Neuronal stem cell (in vitro differentiated cells): ENCODE measurements at regions not wholly inside any gene's neighbourhood (a gene's known extent, or its start where the extent isn't known, plus 50 kb on each side); places are given as distances from the start of the nearest gene placed in this dataset.
A peak's percentile ranks its signal among the peaks of the same experiment; 100 is the strongest.

Source experiments
- DNase-seq: peaks from one replicate; pipeline ENCODE4 v3.0.0-alpha.2; 2013; ENCODE audit warnings: low spot score
- H2AFZ ChIP-seq: one replicate; pipeline ENCODE4 v1.6.1; 2013; ENCODE audit warnings: mild to moderate bottlenecking, low read length, inconsistent platforms
- H2AK5ac ChIP-seq: 2 replicates; pipeline ENCODE4 v1.6.1; 2013; ENCODE audit warnings: low read depth, mild to moderate bottlenecking, inconsistent platforms, low read length, moderate library complexity, mixed read lengths
- H2BK120ac ChIP-seq: 2 replicates; pipeline ENCODE4 v1.6.1; 2013; ENCODE audit warnings: low read depth, mild to moderate bottlenecking, inconsistent platforms, low read length, moderate library complexity, mixed read lengths
- H2BK12ac ChIP-seq: one replicate; pipeline ENCODE4 v1.6.1; 2013; ENCODE audit warnings: low read length, inconsistent platforms
- H2BK15ac ChIP-seq: 2 replicates; pipeline ENCODE4 v1.6.1; 2013; ENCODE audit warnings: mild to moderate bottlenecking, low read length, inconsistent platforms, mixed read lengths
- H2BK5ac ChIP-seq: one replicate; pipeline ENCODE4 v1.6.1; 2013; ENCODE audit warnings: inconsistent platforms, mild to moderate bottlenecking, low read length, moderate library complexity
- H3K14ac ChIP-seq: one replicate; pipeline ENCODE4 v1.6.1; 2013; ENCODE audit warnings: low read length, inconsistent platforms
- H3K18ac ChIP-seq: 2 replicates; pipeline ENCODE4 v1.6.1; 2013; ENCODE audit warnings: low read length, inconsistent platforms
- H3K23ac ChIP-seq: 2 replicates; pipeline ENCODE4 v1.6.1; 2013; ENCODE audit warnings: low read depth, mild to moderate bottlenecking, mixed read lengths, low read length, inconsistent platforms; ENCODE audit not compliant: poor library complexity
- H3K27ac ChIP-seq: replicated peaks from 3 replicates; pipeline ENCODE4 v1.5.1; 2013; ENCODE audit warnings: low read length, inconsistent platforms
- H3K27me3 ChIP-seq, 3 experiments: 2 replicates each; pipeline ENCODE4 v1.6.1; 2013; ENCODE audit warnings: low read length in 3 of 3, mild to moderate bottlenecking in 2 of 3, inconsistent platforms in 1 of 3, low read depth in 1 of 3, mixed read lengths in 1 of 3, moderate library complexity in 1 of 3; ENCODE audit not compliant: control insufficient read depth in 3 of 3, insufficient read depth in 3 of 3
- H3K36me3 ChIP-seq, 2 donors: replicated peaks in 1 of 2; 2 replicates each; pipeline ENCODE4 v1.6.1; 2013; ENCODE audit warnings: low read length in 2 of 2; ENCODE audit not compliant: control insufficient read depth in 2 of 2, insufficient read depth in 2 of 2
- H3K4ac ChIP-seq: 2 replicates; pipeline ENCODE4 v1.6.1; 2013; ENCODE audit warnings: inconsistent platforms, mild to moderate bottlenecking, low read length, moderate library complexity
- H3K4me1 ChIP-seq, 2 donors: 1 replicate in 1 of 2; 2 replicates in 1 of 2; pipeline ENCODE4 v1.6.1; 2013; ENCODE audit warnings: low read length in 2 of 2, low read depth in 1 of 2; ENCODE audit not compliant: control insufficient read depth in 2 of 2, insufficient read depth in 1 of 2
- H3K4me2 ChIP-seq: one replicate; pipeline ENCODE4 v1.6.1; 2013; ENCODE audit warnings: mild to moderate bottlenecking, low read length, inconsistent platforms; ENCODE audit not compliant: insufficient read depth, poor library complexity, severe bottlenecking
- H3K4me3 ChIP-seq, 2 donors: 2 replicates each; pipeline ENCODE4 v1.5.1; 2013; ENCODE audit warnings: low read length in 2 of 2, mild to moderate bottlenecking in 2 of 2, inconsistent platforms in 1 of 2, moderate library complexity in 1 of 2
- H3K79me1 ChIP-seq: one replicate; pipeline ENCODE4 v1.6.1; 2013; ENCODE audit warnings: low read depth, mild to moderate bottlenecking, inconsistent platforms, low read length, moderate library complexity
- H3K9ac ChIP-seq: one replicate; pipeline ENCODE4 v1.6.1; 2013; ENCODE audit warnings: mild to moderate bottlenecking, low read depth, low read length, inconsistent platforms; ENCODE audit not compliant: poor library complexity
- H3K9me3 ChIP-seq, 2 donors: replicated peaks in 1 of 2; 2 replicates each; pipeline versions ENCODE3 to v1.6.1; 2013; ENCODE audit warnings: low read length in 2 of 2, mild to moderate bottlenecking in 2 of 2, inconsistent platforms in 1 of 2, low read depth in 1 of 2, mixed read lengths in 1 of 2, moderate library complexity in 1 of 2; ENCODE audit not compliant: control insufficient read depth in 2 of 2, insufficient read depth in 1 of 2
- H4K8ac ChIP-seq: one replicate; pipeline ENCODE4 v1.6.1; 2013; ENCODE audit warnings: low read depth, mild to moderate bottlenecking, inconsistent platforms, low read length, moderate library complexity
- H4K91ac ChIP-seq: one replicate; pipeline ENCODE4 v1.6.1; 2013; ENCODE audit warnings: low read length, low read depth, mild to moderate bottlenecking, inconsistent platforms; ENCODE audit not compliant: poor library complexity
- WGBS, 2 donors: extraction: QIAGEN DNeasy Blood & Tissue Kit; methylation state at CpG; one replicate each; pipeline ENCODE4 v1.1.7; 2013; ENCODE audit warnings: missing lambda C conversion rate in 2 of 2, mixed read lengths in 1 of 2; ENCODE audit not compliant: insufficient read length in 2 of 2, insufficient replicate concordance in 1 of 2; ENCODE audit errors: extremely low coverage in 2 of 2; 5-methylcytosine and 5-hydroxymethylcytosine counted together

DNA sequence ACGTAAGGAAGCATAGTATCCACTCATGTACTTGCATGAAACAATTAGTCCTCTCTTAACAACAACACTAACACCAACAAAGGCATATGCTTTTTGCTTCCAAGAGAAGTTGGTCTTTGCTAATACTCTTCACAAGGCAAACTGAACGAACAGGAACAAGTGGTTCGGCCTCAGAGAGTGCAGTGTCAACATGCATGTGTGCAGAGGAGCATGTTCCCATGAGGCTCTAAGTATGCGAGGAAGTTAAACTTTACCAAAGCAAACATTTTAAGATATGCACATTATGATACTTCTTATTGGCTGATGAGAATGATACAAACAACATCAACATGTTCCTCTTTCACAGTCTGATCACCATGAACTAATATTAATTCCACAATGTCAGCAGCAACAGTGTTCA is 285.3 kb upstream of the IRX5 start:
- Histone ChIP-seq H3K4ac (no peak overlapping the region), H2BK120ac (no peak overlapping the region), H3K23ac (no peak overlapping the region), H2AFZ (no peak overlapping the region), H3K4me3 (no peak overlapping the region), H3K4me2 (no peak overlapping the region), H3K9me3 (peaks cover 0 to 2% of the 10 kb centered on the region in 2 donors), H2BK15ac (no peak overlapping the region), H3K9ac (no peak overlapping the region), H4K91ac (no peak overlapping the region), H3K14ac (no peak overlapping the region), H2BK12ac (no peak overlapping the region), H2AK5ac (no peak overlapping the region), H3K4me1 (peaks cover 3 to 9% of the 10 kb centered on the region in 2 donors), H3K27me3 (no peaks in the 10 kb centered on the region), H3K36me3 (no peaks in the 10 kb centered on the region), H3K18ac (no peak overlapping the region), H4K8ac (no peak overlapping the region), H3K79me1 (no peaks in the 10 kb centered on the region), H3K27ac (no peak overlapping the region), H2BK5ac (no peak overlapping the region)
- DNase-seq = no peak
- WGBS, 2 donors = no CpG with 5 or more reads among the region's 4 CpGs

DNA sequence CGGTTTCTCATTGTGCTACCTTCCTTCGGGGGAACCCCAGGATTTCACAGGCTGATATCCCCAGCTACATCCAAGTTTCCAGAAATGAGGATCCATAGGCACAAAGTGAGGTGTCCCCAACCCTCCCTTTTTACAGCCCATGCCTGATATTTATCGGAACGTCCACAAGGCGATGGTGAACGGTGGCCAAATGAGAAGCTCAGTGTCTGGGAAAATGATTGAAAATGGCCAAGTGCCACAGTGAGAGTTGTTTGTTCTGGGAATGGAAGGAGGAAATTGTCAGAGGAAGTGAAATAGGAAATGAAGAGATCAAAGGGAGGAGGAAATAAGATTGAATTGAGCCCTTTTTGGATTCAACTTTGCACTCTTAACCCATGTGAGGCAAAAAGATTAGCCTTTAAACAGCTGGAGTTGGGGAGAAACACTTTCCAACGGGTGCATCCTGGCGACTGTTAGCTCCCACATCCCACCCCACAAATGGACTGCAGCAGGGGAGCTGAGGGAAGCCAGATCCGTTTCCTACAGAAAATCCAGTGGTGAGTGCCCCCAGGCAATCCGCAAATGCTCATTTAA is 294.4 kb upstream of the IRX5 start:
- Histone ChIP-seq H3K79me1 (no peaks in the 10 kb centered on the region), H4K8ac (no peak overlapping the region), H3K9ac (no peak overlapping the region), H3K14ac (no peak overlapping the region), H3K27me3 (no peaks in the 10 kb centered on the region), H3K36me3 (no peaks in the 10 kb centered on the region), H3K9me3 (no peaks in the 10 kb centered on the region), H3K27ac (no peak overlapping the region), H3K4me3 (no peak overlapping the region), H3K23ac (no peak overlapping the region), H3K4ac (no peak overlapping the region), H3K4me2 (no peak overlapping the region), H2AFZ (no peak overlapping the region), H2BK120ac (no peak overlapping the region), H3K4me1 (peaks cover 2 to 9% of the 10 kb centered on the region in 2 donors), H3K18ac (no peak overlapping the region), H4K91ac (no peak overlapping the region), H2BK5ac (no peak overlapping the region), H2BK15ac (no peak overlapping the region), H2BK12ac (no peak overlapping the region), H2AK5ac (no peak overlapping the region)
- no CpG with 5 or more reads among the region's 10 CpGs for WGBS, 2 donors
- no peak for DNase-seq

DNA sequence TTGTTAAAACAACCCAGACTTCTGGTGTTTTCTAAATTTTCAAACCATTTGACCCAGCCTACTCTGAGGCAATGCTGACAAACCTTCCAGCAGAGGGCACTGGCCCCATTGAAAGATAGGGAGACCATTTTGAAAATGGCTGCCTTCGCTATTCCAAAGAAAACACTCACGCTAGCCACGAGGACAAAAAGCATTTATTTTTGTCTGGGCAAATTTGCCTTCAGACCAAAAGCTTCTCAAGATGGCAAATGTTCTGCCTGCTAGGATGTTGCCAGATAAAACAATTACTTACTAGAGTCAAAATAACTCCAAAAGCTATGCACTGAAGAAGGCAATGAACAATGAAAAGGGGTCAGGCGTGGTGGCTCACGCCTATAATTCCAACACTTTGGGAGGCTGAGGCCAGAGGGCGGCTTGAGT is 296.7 kb upstream of the IRX5 start:
- DNase-seq = no peak
- H3K36me3 ChIP-seq = no peaks in the 10 kb centered on the region
- no peaks in the 10 kb centered on the region for H3K9me3 ChIP-seq
- H3K14ac ChIP-seq = no peak overlapping the region
- H3K9ac ChIP-seq = no peak overlapping the region
- no peaks in the 10 kb centered on the region for H3K79me1 ChIP-seq
- no peaks in the 10 kb centered on the region for H3K27me3 ChIP-seq
- H3K18ac ChIP-seq = no peak overlapping the region
- no peak overlapping the region for H2BK15ac ChIP-seq
- H4K8ac ChIP-seq = no peak overlapping the region
- no peak overlapping the region for H2BK12ac ChIP-seq
- H2BK5ac ChIP-seq = no peak overlapping the region
- no peak overlapping the region for H2BK120ac ChIP-seq
- peak overlapping the region; percentile 75 for H2AFZ ChIP-seq
- no peak overlapping the region for H3K4me2 ChIP-seq
- H3K27ac ChIP-seq = no peak overlapping the region
- no peak overlapping the region for H3K4ac ChIP-seq
- H2AK5ac ChIP-seq = no peak overlapping the region
- H4K91ac ChIP-seq = no peak overlapping the region
- H3K4me1 ChIP-seq = peaks cover 2 to 9% of the 10 kb centered on the region in 2 donors
- WGBS, 2 donors = no CpG with 5 or more reads among the region's 6 CpGs
- H3K23ac ChIP-seq = no peak overlapping the region
- H3K4me3 ChIP-seq = no peak overlapping the region

DNA sequence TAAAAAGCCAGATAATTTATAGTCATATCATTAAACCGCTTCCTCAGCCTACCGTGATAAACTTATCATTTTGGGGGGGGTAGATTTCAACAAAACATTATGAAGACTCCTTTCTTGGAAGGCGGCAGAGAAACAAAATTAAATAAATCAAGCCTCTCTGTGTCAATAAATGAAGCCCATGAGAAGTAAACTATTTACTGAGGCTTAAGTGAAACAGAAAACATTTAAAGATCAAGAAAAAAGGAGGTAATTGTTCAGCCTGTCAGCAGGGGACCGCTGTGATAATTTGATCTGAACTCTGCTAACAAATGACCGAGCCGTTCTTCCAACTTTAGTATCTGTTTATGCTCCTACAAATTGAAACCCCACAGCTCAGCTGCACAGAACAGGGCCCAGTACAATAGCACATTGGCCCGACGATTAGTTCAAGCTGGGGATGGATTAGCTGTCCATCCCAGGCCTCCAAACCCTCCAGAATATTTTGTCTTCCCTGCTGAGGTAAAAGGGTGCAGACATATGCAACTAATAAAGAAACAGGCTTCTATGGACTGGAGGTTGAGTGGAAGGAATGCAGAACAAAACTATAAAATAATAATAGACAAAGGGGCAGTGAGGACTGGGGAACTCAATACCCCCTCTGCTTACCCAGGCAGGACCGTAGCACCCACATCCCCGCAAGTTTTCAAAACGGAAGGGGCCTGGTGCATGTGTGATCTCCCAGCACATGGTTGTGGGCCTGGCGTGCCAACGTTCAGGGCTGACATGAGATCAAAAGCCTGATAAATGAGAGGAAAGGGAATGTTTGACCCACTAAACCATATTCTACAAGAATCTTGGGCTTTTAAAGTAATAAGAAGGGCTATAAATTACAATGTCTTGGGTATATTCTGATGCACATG is 298.1 kb upstream of the IRX5 start:
- Histone ChIP-seq H3K23ac (no peak overlapping the region), H2BK5ac (no peak overlapping the region), H3K9me3 (no peaks in the 10 kb centered on the region), H3K36me3 (no peaks in the 10 kb centered on the region), H3K4ac (no peak overlapping the region), H3K18ac (no peak overlapping the region), H4K91ac (no peak overlapping the region), H2BK12ac (no peak overlapping the region), H2BK120ac (no peak overlapping the region), H4K8ac (no peak overlapping the region), H3K4me3 (no peak overlapping the region), H3K4me2 (no peak overlapping the region), H2AK5ac (no peak overlapping the region), H2AFZ (peak overlapping the region; percentile 71), H3K79me1 (no peaks in the 10 kb centered on the region), H3K27me3 (peaks cover 0 to 2% (median 0%) of the 10 kb centered on the region in 3 experiments), H2BK15ac (no peak overlapping the region), H3K27ac (no peak overlapping the region), H3K14ac (no peak overlapping the region), H3K9ac (no peak overlapping the region), H3K4me1 (peaks cover 2 to 9% of the 10 kb centered on the region in 2 donors)
- no peak for DNase-seq
- no CpG with 5 or more reads among the region's 13 CpGs for WGBS, 2 donors
